HG03097 (cell line): ENCODE measurements at regions not wholly inside any gene's neighbourhood (a gene's known extent, or its start where the extent isn't known, plus 50 kb on each side); places are given as distances from the start of the nearest gene placed in this dataset.

Experiments used
- ATAC-seq: cut with Tn5 transposase; IDR thresholded peaks from one replicate; pipeline ENCODE4 v1.9.1; 2021; ENCODE audit not compliant: unreplicated experiment, low FRiP score

- ATAC-seq: no peak
Measured at GRCh38 chr17:31595666-31596381, 204.3 kb downstream of the RAB11FIP4 start.

GRCh38 chr17:31595076-31595475 lies 203.6 kb downstream of the RAB11FIP4 start:
- no peak for ATAC-seq

GRCh38 chr17:31594416-31594815 lies 202.9 kb downstream of the RAB11FIP4 start:
- ATAC-seq: no peak

- ATAC-seq: no peak
Measured at GRCh38 chr17:31593806-31594205, 202.3 kb downstream of the RAB11FIP4 start.

- ATAC-seq: no peak
Measured at GRCh38 chr17:31591924-31592323, 200.4 kb downstream of the RAB11FIP4 start.

GRCh38 chr17:31588512-31588911 lies 197.0 kb downstream of the RAB11FIP4 start:
- ATAC-seq: no peak

- no peak for ATAC-seq
Measured at GRCh38 chr17:31588034-31588433, 196.6 kb downstream of the RAB11FIP4 start.
